Suprapubic skin (tissue), 3 donors: ENCODE measurements at regions not wholly inside any gene's neighbourhood (a gene's known extent, or its start where the extent isn't known, plus 50 kb on each side); places are given as distances from the start of the nearest gene placed in this dataset.

Experiments
- CTCF ChIP-seq, 2 donors: fragments of 200-600 bp in 1 of 2; fragments of 450-650 bp in 1 of 2; sonication (generic) in 1 of 2; IDR thresholded peaks; one replicate each; pipeline ENCODE4 v1.5.1; 2016 to 2019; ENCODE audit warnings: antibody characterized with exemption in 2 of 2, mild to moderate bottlenecking in 1 of 2, moderate library complexity in 1 of 2
- POLR2A ChIP-seq, 2 donors: fragments of 450-650 bp; IDR thresholded peaks; one replicate each; pipeline ENCODE4 v1.6.1; 2017; ENCODE audit warnings: antibody characterized with exemption in 2 of 2, mild to moderate bottlenecking in 2 of 2, moderate library complexity in 2 of 2

- TF ChIP-seq CTCF (IDR thresholded peaks at IDR 0.05) = no peak
- TF ChIP-seq POLR2A (IDR thresholded peaks at IDR 0.05) = no peak
Measured at GRCh38 chr5:67341478-67341877, 144.9 kb upstream of the CD180 start.
